Motor neuron (in vitro differentiated cells): ENCODE measurements at regions not wholly inside any gene's neighbourhood (a gene's known extent, or its start where the extent isn't known, plus 50 kb on each side); places are given as distances from the start of the nearest gene placed in this dataset.

ENCODE experiments used
- ATAC-seq, 8 experiments: fragments of 200-7000 bp; cut with Tn5 transposase; replicated peaks in 6 of 8; 2 replicates each; pipeline ENCODE4 v1.8.0; 2021; ENCODE audit warnings: mild to moderate bottlenecking in 8 of 8, moderate library complexity in 8 of 8
- H3K27ac ChIP-seq, 2 donors: fragments of 250-450 bp; sonication (Bioruptor Pico); 2 replicates each; pipeline ENCODE4 v1.9.0; 2021; ENCODE audit warnings: antibody characterized with exemption in 2 of 2, mild to moderate bottlenecking in 2 of 2, moderate library complexity in 1 of 2
- H3K4me1 ChIP-seq, 2 donors: fragments of 250-450 bp; sonication (Bioruptor Pico); replicated peaks in 1 of 2; 2 replicates each; pipeline ENCODE4 v1.6.1; 2021; ENCODE audit warnings: antibody characterized with exemption in 2 of 2, mild to moderate bottlenecking in 2 of 2, moderate library complexity in 1 of 2
- H3K4me3 ChIP-seq, 5 donors: fragments of 250-450 bp; sonication (Bioruptor Pico); 2 replicates each; pipeline ENCODE4 v1.9.0; 2021; ENCODE audit warnings: antibody characterized with exemption in 5 of 5, mild to moderate bottlenecking in 5 of 5, moderate library complexity in 4 of 5
- WGBS, 10 experiments: fragments of 450-650 bp; shearing (Covaris generic); methylation state at CpG; one replicate each; pipeline ENCODE4 v1.0.0; 2022; 5-methylcytosine and 5-hydroxymethylcytosine counted together
- in situ Hi-C, 9 experiments: fragments of 400-800 bp; cut with MboI; loops; one replicate each; pipeline ENCODE4 v1.15.0; 2021; ENCODE audit warnings: low sequenced_read_pairs in 9 of 9, low pct_unique_long_range_greater_than_20kb in 2 of 9; ENCODE audit not compliant: unreplicated experiment in 9 of 9

DNA sequence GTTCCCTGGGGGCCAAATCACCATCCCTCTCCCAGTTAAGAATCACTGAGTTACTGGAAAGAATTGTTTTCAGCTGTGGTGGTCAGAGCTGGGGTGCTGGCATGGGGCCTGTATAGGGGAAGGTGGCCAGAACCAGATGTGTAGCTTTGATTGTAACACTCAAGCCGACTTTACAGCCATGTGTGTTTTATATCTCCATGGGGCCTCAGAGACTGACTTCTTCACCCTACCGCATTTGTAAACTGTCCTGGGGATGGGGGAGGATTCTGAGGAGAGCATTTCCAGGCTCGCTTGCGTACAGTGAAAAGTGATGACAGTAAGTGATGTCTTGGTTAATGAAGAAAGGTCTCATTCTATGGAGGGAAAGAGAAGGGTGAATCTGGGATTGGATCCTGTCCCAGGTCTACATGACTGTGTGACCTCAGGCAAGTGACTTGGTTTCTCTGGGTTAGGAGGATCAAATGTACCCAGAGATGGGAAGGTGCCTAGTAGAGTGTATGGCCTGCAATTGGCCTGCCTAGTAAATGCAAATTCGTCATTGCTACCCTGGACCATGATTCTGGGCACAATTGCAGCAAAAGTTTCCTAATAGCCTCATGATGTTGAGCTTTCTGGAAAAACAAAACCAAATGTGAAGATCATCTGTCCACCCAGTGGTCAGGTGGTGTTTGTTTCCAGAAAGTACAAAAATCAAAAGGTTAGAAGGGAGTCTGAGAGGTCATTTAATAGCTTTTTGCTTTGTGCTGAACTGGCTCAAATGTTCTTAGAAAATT lies 49.7 kb upstream of the RCC2 start:
- no peak overlapping the region for H3K4me3 ChIP-seq
- 35 to 82% (median 61%) methylated on average over 1 to 5 of the region's 5 CpGs; no CpG with 5 or more reads in 3 of the 10 experiments for WGBS, 10 experiments
- peaks cover 8% of the 10 kb centered on the region in 2 donors for H3K4me1 ChIP-seq
- in situ Hi-C loops, result no loop called here
- H3K27ac ChIP-seq, result no peak overlapping the region
- peak in 6 of 8 experiments; percentile 12 to 83 (median 34) for ATAC-seq
